ENCODE measurements at regions not wholly inside any gene's neighbourhood (a gene's known extent, or its start where the extent isn't known, plus 50 kb on each side); places are given as distances from the start of the nearest gene placed in this dataset.

DNA sequence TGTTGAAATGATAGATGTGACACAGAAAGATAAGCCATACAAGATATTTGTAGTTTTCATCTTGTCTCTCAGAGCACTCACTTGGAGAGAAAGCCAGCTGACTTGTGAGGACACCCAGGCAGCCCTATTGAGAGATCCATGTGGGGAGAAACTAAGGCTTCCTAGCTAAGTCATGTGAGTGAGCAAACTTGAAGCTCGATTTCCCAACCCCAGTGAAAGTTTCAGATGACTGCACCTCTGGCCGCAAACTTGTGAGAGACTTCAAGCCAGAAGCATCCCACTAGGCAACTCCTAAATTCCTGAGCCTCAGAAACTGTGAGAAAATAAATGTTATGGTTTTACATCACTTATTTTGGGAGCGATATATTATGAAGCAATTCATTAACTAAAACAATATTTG is 832.3 kb downstream of the LTN1 start:
- TF ChIP-seq, protein P1, sequence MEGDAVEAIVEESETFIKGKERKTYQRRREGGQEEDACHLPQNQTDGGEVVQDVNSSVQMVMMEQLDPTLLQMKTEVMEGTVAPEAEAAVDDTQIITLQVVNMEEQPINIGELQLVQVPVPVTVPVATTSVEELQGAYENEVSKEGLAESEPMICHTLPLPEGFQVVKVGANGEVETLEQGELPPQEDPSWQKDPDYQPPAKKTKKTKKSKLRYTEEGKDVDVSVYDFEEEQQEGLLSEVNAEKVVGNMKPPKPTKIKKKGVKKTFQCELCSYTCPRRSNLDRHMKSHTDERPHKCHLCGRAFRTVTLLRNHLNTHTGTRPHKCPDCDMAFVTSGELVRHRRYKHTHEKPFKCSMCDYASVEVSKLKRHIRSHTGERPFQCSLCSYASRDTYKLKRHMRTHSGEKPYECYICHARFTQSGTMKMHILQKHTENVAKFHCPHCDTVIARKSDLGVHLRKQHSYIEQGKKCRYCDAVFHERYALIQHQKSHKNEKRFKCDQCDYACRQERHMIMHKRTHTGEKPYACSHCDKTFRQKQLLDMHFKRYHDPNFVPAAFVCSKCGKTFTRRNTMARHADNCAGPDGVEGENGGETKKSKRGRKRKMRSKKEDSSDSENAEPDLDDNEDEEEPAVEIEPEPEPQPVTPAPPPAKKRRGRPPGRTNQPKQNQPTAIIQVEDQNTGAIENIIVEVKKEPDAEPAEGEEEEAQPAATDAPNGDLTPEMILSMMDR (IDR thresholded peaks at IDR 0.05) = no peak
- no peak for TF ChIP-seq EZH2 (IDR thresholded peaks at IDR 0.05; ENCODE audit: borderline replicate concordance, insufficient read depth, low read depth, low read length, poor library complexity, severe bottlenecking)
